Stimulated activated CD8-positive, alpha-beta memory T cell treated with anti-CD3 and anti-CD28 coated beads, Interleukin-12 subunit alpha, Interleukin-12 subunit beta, amount 100 ng/mL, for 24 hours (primary cell): ENCODE measurements at regions not wholly inside any gene's neighbourhood (a gene's known extent, or its start where the extent isn't known, plus 50 kb on each side); places are given as distances from the start of the nearest gene placed in this dataset.
"Not testable (repeated sequence)": the region's sequence is repeated elsewhere in the genome, so short reads cannot be mapped to it uniquely, and the experiment has no call there.

ENCODE experiments used
- DNase-seq: peaks from one replicate; pipeline ENCODE4 v3.0.0-alpha.2; 2020; ENCODE audit errors: extremely low read depth

GRCh38 chr1:146411923-146412322 lies 183.1 kb upstream of the NOTCH2NLA start:
- not testable (repeated sequence) for DNase-seq

GRCh38 chr1:146409817-146410441 lies 181.1 kb upstream of the NOTCH2NLA start:
- DNase-seq, result not testable (repeated sequence)

- not testable (repeated sequence) for DNase-seq
These were observed 180.4 kb upstream of the NOTCH2NLA start for GRCh38 chr1:146409116-146409801.

GRCh38 chr1:146401281-146401825 lies 172.5 kb upstream of the NOTCH2NLA start:
- not testable (repeated sequence) for DNase-seq

- not testable (repeated sequence) for DNase-seq
These were observed 171.6 kb upstream of the NOTCH2NLA start for GRCh38 chr1:146400173-146401121.

- not testable (repeated sequence) for DNase-seq
These were observed 170.4 kb upstream of the NOTCH2NLA start for GRCh38 chr1:146399225-146399624.

GRCh38 chr1:146396801-146397200 lies 168.0 kb upstream of the NOTCH2NLA start:
- DNase-seq, result not testable (repeated sequence)

- not testable (repeated sequence) for DNase-seq
These were observed 167.4 kb upstream of the NOTCH2NLA start for GRCh38 chr1:146396242-146396641.

GRCh38 chr1:146393796-146394195 lies 165.0 kb upstream of the NOTCH2NLA start:
- not testable (repeated sequence) for DNase-seq

- DNase-seq, result not testable (repeated sequence)
These were observed 164.3 kb upstream of the NOTCH2NLA start for GRCh38 chr1:146393154-146393553.

- not testable (repeated sequence) for DNase-seq
These were observed 160.4 kb upstream of the NOTCH2NLA start for GRCh38 chr1:146389178-146389577.

- not testable (repeated sequence) for DNase-seq
These were observed 159.1 kb upstream of the NOTCH2NLA start for GRCh38 chr1:146387750-146388469.

- peak; percentile 48 for DNase-seq
These were observed 158.3 kb upstream of the NOTCH2NLA start for GRCh38 chr1:146386851-146387749.

- DNase-seq, result not testable (repeated sequence)
These were observed 152.4 kb upstream of the NOTCH2NLA start for GRCh38 chr1:146381196-146381595.

- peak; percentile 52 for DNase-seq
These were observed 148.1 kb upstream of the NOTCH2NLA start for GRCh38 chr1:146376708-146377496.

GRCh38 chr1:146376309-146376707 lies 147.5 kb upstream of the NOTCH2NLA start:
- DNase-seq, result peak; percentile 56

GRCh38 chr1:146375108-146375507 lies 146.3 kb upstream of the NOTCH2NLA start:
- not testable (repeated sequence) for DNase-seq

- peak; percentile 30 for DNase-seq
These were observed 141.1 kb upstream of the NOTCH2NLA start for GRCh38 chr1:146369940-146370339.

GRCh38 chr1:146355373-146355772 lies 126.6 kb upstream of the NOTCH2NLA start:
- not testable (repeated sequence) for DNase-seq
